ENCODE measurements at regions not wholly inside any gene's neighbourhood (a gene's known extent, or its start where the extent isn't known, plus 50 kb on each side); places are given as distances from the start of the nearest gene placed in this dataset.

DNA sequence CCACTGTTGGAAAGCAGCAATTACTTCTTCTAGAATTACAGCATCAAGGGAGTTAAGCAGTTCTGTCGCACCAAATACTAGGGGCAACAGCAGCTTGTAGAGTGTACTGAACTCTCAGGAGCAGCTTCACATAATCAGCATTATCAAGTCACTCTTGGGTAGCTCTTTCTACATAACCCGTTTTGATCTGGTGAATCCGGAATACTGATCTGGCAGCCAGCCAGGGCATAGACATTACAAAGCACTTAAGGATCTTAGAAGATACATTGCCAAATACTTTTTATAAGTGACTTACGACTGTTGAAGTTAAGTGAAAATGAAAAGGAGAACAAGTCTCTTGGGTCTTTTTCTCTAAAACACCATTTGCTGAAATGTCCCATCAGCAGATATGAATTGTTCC is 73.2 kb upstream of the NETO1 start:
- DNase-seq = no peak

- no peak for DNase-seq
Observed at GRCh38 chr18:72940509-72940908, 72.7 kb upstream of the NETO1 start.

DNA sequence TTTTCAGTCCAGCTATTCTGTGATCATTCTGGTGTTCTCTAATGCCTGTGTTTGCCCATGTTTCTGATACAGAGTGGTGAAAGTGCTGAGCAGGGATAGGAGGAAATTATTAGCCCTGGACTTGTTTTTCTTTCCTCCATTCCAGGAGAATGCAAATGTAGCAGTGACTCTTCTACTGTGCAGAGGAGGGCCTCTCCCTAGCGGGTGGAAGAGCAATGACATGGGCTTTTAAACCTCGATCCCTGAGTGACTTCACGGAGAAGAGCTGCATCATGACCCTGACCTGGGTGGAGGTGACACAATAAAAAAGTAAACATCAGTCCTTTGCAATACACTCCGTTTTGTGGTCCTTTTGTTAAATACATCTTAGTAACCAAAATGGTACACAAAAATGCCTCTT is 68.0 kb upstream of the NETO1 start:
- DNase-seq = no peak

- no peak for DNase-seq
Observed at GRCh38 chr18:72922895-72923294, 55.1 kb upstream of the NETO1 start.

Measured in midbrain (tissue), 1 donor.